ENCODE measurements at regions not wholly inside any gene's neighbourhood (a gene's known extent, or its start where the extent isn't known, plus 50 kb on each side); places are given as distances from the start of the nearest gene placed in this dataset.
"Not testable (repeated sequence)": the region's sequence is repeated elsewhere in the genome, so short reads cannot be mapped to it uniquely, and the experiment has no call there.

- DNase-seq (ENCODE audit: low read depth in 2 of 2, low spot score in 1 of 2), result no peak
These were observed 174.8 kb upstream of the FOXF1 start for GRCh38 chr16:86335266-86336172.

- DNase-seq (ENCODE audit: low read depth in 2 of 2, low spot score in 1 of 2), result no peak
These were observed 173.2 kb upstream of the FOXF1 start for GRCh38 chr16:86337138-86337537.

GRCh38 chr16:86337581-86338402 is 172.5 kb upstream of the FOXF1 start:
- DNase-seq (ENCODE audit: low read depth in 2 of 2, low spot score in 1 of 2), result no peak

GRCh38 chr16:86338403-86339115 is 171.8 kb upstream of the FOXF1 start:
- DNase-seq (ENCODE audit: low read depth in 2 of 2, low spot score in 1 of 2), result no peak

GRCh38 chr16:86342161-86342834 is 168.0 kb upstream of the FOXF1 start:
- DNase-seq (ENCODE audit: low read depth in 2 of 2, low spot score in 1 of 2), result no peak

GRCh38 chr16:86343027-86343795 is 167.1 kb upstream of the FOXF1 start:
- no peak for DNase-seq (ENCODE audit: low read depth in 2 of 2, low spot score in 1 of 2)

GRCh38 chr16:86343796-86344585 is 166.3 kb upstream of the FOXF1 start:
- DNase-seq (ENCODE audit: low read depth in 2 of 2, low spot score in 1 of 2), result no peak

- DNase-seq (ENCODE audit: low read depth in 2 of 2, low spot score in 1 of 2), result no peak
These were observed 165.8 kb upstream of the FOXF1 start for GRCh38 chr16:86344586-86344871.

GRCh38 chr16:86344881-86345280 is 165.4 kb upstream of the FOXF1 start:
- DNase-seq (ENCODE audit: low read depth in 2 of 2, low spot score in 1 of 2), result no peak

- DNase-seq (ENCODE audit: low read depth in 2 of 2, low spot score in 1 of 2), result no peak
These were observed 164.8 kb upstream of the FOXF1 start for GRCh38 chr16:86345516-86345915.

GRCh38 chr16:86346034-86346433 is 164.3 kb upstream of the FOXF1 start:
- no peak for DNase-seq (ENCODE audit: low read depth in 2 of 2, low spot score in 1 of 2)

GRCh38 chr16:86347090-86347489 is 163.2 kb upstream of the FOXF1 start:
- DNase-seq (ENCODE audit: low read depth in 2 of 2, low spot score in 1 of 2), result no peak

- no peak for DNase-seq (ENCODE audit: low read depth in 2 of 2, low spot score in 1 of 2)
These were observed 162.3 kb upstream of the FOXF1 start for GRCh38 chr16:86347916-86348555.

- DNase-seq (ENCODE audit: low read depth in 2 of 2, low spot score in 1 of 2), result no peak
These were observed 160.9 kb upstream of the FOXF1 start for GRCh38 chr16:86349338-86349900.

- no peak for DNase-seq (ENCODE audit: low read depth in 2 of 2, low spot score in 1 of 2)
These were observed 160.0 kb upstream of the FOXF1 start for GRCh38 chr16:86350289-86350688.

GRCh38 chr16:86351041-86351784 is 159.1 kb upstream of the FOXF1 start:
- DNase-seq (ENCODE audit: low read depth in 2 of 2, low spot score in 1 of 2), result no peak

GRCh38 chr16:86351785-86352139 is 158.6 kb upstream of the FOXF1 start:
- DNase-seq (ENCODE audit: low read depth in 2 of 2, low spot score in 1 of 2), result not testable (repeated sequence)

GRCh38 chr16:86353148-86353547 is 157.2 kb upstream of the FOXF1 start:
- DNase-seq (ENCODE audit: low read depth in 2 of 2, low spot score in 1 of 2), result no peak
